GM12891 (cell line): ENCODE measurements at regions not wholly inside any gene's neighbourhood (a gene's known extent, or its start where the extent isn't known, plus 50 kb on each side); places are given as distances from the start of the nearest gene placed in this dataset.

Experiments used
- DNase-seq: peaks from one replicate; pipeline ENCODE4 v3.0.0; 2011; ENCODE audit warnings: low spot score; ENCODE audit not compliant: insufficient read length
- FAIRE-seq: peaks from 2 replicates; lab custom pipeline; 2011; peaks lifted over from hg19 to GRCh38; lab: Jason Lieb, UNC
- PAX5 ChIP-seq: IDR thresholded peaks from 2 replicates; pipeline ENCODE4 v1.6.1; 2011; ENCODE audit warnings: low read length, moderate library complexity, mild to moderate bottlenecking; ENCODE audit not compliant: insufficient read depth, severe bottlenecking
- POLR2A ChIP-seq: IDR thresholded peaks from 2 replicates; pipeline ENCODE4 v1.6.1; 2011; ENCODE audit warnings: low read depth, low read length, control low read depth
- POLR2AphosphoS5 ChIP-seq: IDR thresholded peaks from 2 replicates; pipeline ENCODE4 v1.6.1; 2011; ENCODE audit warnings: low read depth, low read length, control low read depth
- POU2F2 ChIP-seq: IDR thresholded peaks from 2 replicates; pipeline ENCODE4 v1.6.1; 2011; ENCODE audit warnings: low read depth, mild to moderate bottlenecking, control low read depth, low read length, moderate library complexity
- SPI1 ChIP-seq: IDR thresholded peaks from 2 replicates; pipeline ENCODE4 v1.6.1; 2011; ENCODE audit warnings: low read depth, low read length, control low read depth
- TAF1 ChIP-seq: IDR thresholded peaks from 2 replicates; pipeline ENCODE4 v1.6.1; 2011; ENCODE audit warnings: low read depth, low read length, control low read depth

- DNase-seq, result no peak
- no peak for FAIRE-seq
- TF ChIP-seq POU2F2 (no peak), POLR2AphosphoS5 (no peak), SPI1 (no peak), PAX5 (no peak), TAF1 (no peak), POLR2A (no peak)
Observed at GRCh38 chr4:173766171-173766600, 236.2 kb upstream of the HAND2 start.

DNA sequence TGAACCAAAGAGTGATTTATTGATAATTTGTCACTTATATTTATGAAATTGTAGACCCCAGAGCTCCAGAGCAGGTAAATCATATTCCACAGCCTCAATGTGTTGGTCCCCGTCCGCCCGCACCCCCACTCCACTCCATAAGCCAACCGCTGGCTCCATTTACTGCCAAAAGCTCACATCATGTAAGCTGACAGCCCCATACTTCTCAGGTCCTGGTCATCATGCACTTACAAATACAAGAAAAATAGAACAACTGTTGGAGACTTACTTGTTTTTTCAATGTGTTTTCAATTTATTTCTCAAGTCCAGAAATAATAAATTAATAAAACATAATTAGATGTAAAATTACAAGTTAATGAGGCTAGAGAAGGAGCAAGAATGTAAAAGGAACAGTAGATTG is 235.7 kb upstream of the HAND2 start:
- no peak for FAIRE-seq
- no peak for TF ChIP-seq SPI1
- no peak for TF ChIP-seq POU2F2
- no peak for TF ChIP-seq POLR2A
- TF ChIP-seq POLR2AphosphoS5, result no peak
- no peak for TF ChIP-seq TAF1
- no peak for TF ChIP-seq PAX5
- no peak for DNase-seq

DNA sequence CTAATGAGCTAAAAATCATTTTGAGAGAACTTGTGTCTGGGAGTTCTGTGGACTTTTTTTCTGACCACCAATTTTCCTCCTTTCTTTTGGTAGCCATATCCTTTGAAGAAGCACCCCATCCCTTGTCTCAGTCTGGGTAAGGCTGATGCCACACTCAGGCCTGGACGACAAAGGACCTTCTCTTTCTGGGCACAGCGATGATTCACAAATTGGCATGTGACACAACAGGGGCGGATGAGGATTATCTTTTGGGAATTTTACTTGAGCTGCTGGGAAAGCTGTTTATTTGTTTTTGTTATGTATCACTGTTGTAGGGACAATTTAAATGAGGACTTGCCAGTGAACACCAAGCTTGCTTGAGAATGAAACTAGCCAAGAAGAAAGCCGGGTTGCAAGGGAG is 233.4 kb upstream of the HAND2 start:
- TF ChIP-seq TAF1 (no peak), POLR2A (no peak), POU2F2 (no peak)
- FAIRE-seq (no peak), DNase-seq (no peak)

DNA sequence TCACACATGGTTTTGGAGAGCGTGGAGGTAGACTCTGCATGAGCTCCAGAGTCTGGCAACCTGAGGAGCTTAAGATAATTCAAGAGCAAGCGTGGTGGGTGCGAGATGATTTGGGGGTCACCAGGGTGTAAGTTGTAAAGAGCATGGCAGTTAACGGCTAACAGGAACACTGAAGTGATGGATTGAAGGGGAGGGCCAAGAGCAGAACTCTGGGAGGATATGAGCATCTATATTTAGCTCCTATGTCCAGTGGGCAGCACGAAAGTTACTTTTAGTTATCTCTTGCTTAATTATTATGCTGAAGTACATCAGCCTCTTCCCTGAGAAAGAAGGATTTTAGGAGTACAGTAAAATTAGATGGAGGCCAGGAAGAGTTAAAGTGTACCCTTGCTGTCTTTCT is 231.9 kb upstream of the HAND2 start:
- FAIRE-seq (no peak), DNase-seq (no peak)
- TF ChIP-seq PAX5 (no peak), TAF1 (no peak), POLR2AphosphoS5 (no peak), POLR2A (no peak), SPI1 (no peak), POU2F2 (no peak)

GRCh38 chr4:173761236-173761635 is 231.2 kb upstream of the HAND2 start:
- no peak for DNase-seq

GRCh38 chr4:173758132-173758531 is 228.1 kb upstream of the HAND2 start:
- TF ChIP-seq TAF1 (no peak), SPI1 (no peak), POU2F2 (no peak), POLR2A (no peak), PAX5 (no peak), POLR2AphosphoS5 (no peak)
- DNase-seq (no peak), FAIRE-seq (no peak)

More at GRCh38 chr4:173761236-173761635, 231.2 kb upstream of the HAND2 start:
- FAIRE-seq, result no peak
- TF ChIP-seq POLR2AphosphoS5, result no peak

DNA sequence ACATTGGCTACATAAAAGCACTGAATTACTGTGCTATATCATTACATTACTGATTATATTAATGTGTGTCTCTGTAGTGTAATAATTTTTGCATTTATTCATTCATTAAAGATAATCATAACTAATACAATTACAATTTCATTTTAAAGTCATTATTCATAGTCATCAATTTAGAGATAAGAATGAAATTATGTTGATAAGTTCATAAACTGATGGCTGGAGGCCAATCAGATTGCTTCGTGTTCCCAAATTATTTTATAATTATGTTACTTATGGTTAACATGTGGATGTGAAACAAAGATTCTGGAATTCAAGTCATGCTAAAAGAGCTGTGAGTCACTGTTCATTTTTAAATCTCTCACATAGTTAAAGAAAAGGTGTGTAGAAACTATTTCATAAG is 223.4 kb upstream of the HAND2 start:
- DNase-seq (no peak), FAIRE-seq (no peak)
- TF ChIP-seq POLR2A (no peak), POLR2AphosphoS5 (no peak), POU2F2 (no peak)

GRCh38 chr4:173752610-173753230 is 222.7 kb upstream of the HAND2 start:
- no peak for TF ChIP-seq POLR2A
- no peak for TF ChIP-seq POLR2AphosphoS5
- no peak for TF ChIP-seq POU2F2
- no peak for TF ChIP-seq SPI1
- no peak for TF ChIP-seq TAF1
- TF ChIP-seq PAX5, result no peak
- FAIRE-seq (no peak), DNase-seq (no peak)

- FAIRE-seq (no peak), DNase-seq (no peak)
- no peak for TF ChIP-seq POLR2AphosphoS5
- TF ChIP-seq POLR2A, result no peak
- no peak for TF ChIP-seq POU2F2
- TF ChIP-seq TAF1, result no peak
- no peak for TF ChIP-seq SPI1
- TF ChIP-seq PAX5, result no peak
Observed at GRCh38 chr4:173748353-173748752, 218.3 kb upstream of the HAND2 start.

- no peak for TF ChIP-seq POLR2A
- TF ChIP-seq SPI1, result no peak
- no peak for TF ChIP-seq POU2F2
- TF ChIP-seq PAX5, result no peak
- TF ChIP-seq TAF1, result no peak
- no peak for TF ChIP-seq POLR2AphosphoS5
- no peak for DNase-seq
Observed at GRCh38 chr4:173747537-173748257, 217.7 kb upstream of the HAND2 start.

GRCh38 chr4:173746424-173746823 is 216.4 kb upstream of the HAND2 start:
- FAIRE-seq, result no peak
- TF ChIP-seq POU2F2 (no peak), PAX5 (no peak), POLR2A (no peak), TAF1 (no peak), POLR2AphosphoS5 (no peak), SPI1 (no peak)
- DNase-seq, result no peak

More at GRCh38 chr4:173747537-173748257, 217.7 kb upstream of the HAND2 start:
- no peak for FAIRE-seq
